Heart right ventricle (tissue), 16 donors: ENCODE measurements at regions not wholly inside any gene's neighbourhood (a gene's known extent, or its start where the extent isn't known, plus 50 kb on each side); places are given as distances from the start of the nearest gene placed in this dataset.

Experiments used
- ATAC-seq, 8 donors: fragments of 200-7000 bp; cut with Tn5 transposase; one replicate each; pipeline ENCODE4 v1.9.1; 2020; ENCODE audit warnings: mild to moderate bottlenecking in 8 of 8, moderate library complexity in 8 of 8, moderate number of reproducible peaks in 1 of 8
- DNase-seq, 2 donors: peaks; one replicate each; pipeline ENCODE4 v3.0.0-alpha.2; 2020
- H3K27ac ChIP-seq, 10 donors: fragments of 200-600 bp; sonication (generic) in 2 of 10; one replicate each; pipeline versions ENCODE4 v1.5.0 to v1.8.0; 2020 to 2022; ENCODE audit warnings: mild to moderate bottlenecking in 3 of 10
- H3K27me3 ChIP-seq, 7 donors: fragments of 200-600 bp; one replicate each; pipeline ENCODE4 v1.8.0; 2021 to 2022; ENCODE audit warnings: mild to moderate bottlenecking in 2 of 7
- H3K36me3 ChIP-seq, 9 donors: fragments of 200-600 bp; sonication (generic) in 1 of 9; one replicate each; pipeline versions ENCODE4 v1.5.0 to v1.8.0; 2020 to 2022; ENCODE audit warnings: mild to moderate bottlenecking in 2 of 9
- H3K4me1 ChIP-seq, 9 donors: fragments of 200-600 bp; sonication (generic) in 1 of 9; one replicate each; pipeline versions ENCODE4 v1.5.0 to v1.8.0; 2020 to 2022; ENCODE audit warnings: mild to moderate bottlenecking in 4 of 9
- H3K4me3 ChIP-seq, 10 donors: fragments of 200-600 bp; sonication (generic) in 2 of 10; one replicate each; pipeline versions ENCODE4 v1.5.0 to v1.8.0; 2020 to 2022; ENCODE audit warnings: mild to moderate bottlenecking in 7 of 10, moderate library complexity in 2 of 10
- H3K9me3 ChIP-seq, 11 donors: fragments of 200-600 bp in 10 of 11; sonication (generic) in 2 of 11; one replicate each; pipeline versions ENCODE4 v1.5.0 to v1.8.0; 2013 to 2022; ENCODE audit warnings: mild to moderate bottlenecking in 2 of 11, control low read depth in 1 of 11, moderate library complexity in 1 of 11
- CTCF ChIP-seq, 9 donors: fragments of 200-600 bp; sonication (generic) in 2 of 9; IDR thresholded peaks; one replicate each; pipeline versions ENCODE4 v1.5.0 to v1.8.0; 2021 to 2022; ENCODE audit warnings: antibody characterized with exemption in 9 of 9, mild to moderate bottlenecking in 5 of 9, moderate library complexity in 1 of 9
- WGBS, 2 donors: extraction: QIAGEN DNeasy Blood & Tissue Kit; methylation state at CpG; one replicate each; pipeline ENCODE4 v1.1.7; 2013; ENCODE audit warnings: inconsistent platforms in 1 of 2; 5-methylcytosine and 5-hydroxymethylcytosine counted together
- intact Hi-C, 10 donors: fragments of 100-400 bp; cut with DNase I; formaldehyde crosslinking; loops; one replicate each; pipeline versions ENCODE4 v1.11.1 to v1.14.2; 2022
- donor health status: Arrhythmogenic right ventricular cardiomyopathy.
- donor health status: ischemic (EF 13 %, LVEDD 7.1; RV severe dilation, severe dysfunction).
- donor health status: healthy with polysubstance abuse.
- donor health status: DM: no; HTN: yes; CAD: no.
- donor health status: DM: no; HTN: no; CAD: no.
- donor health status: ischemic (EF 25% LVEDD 6.9; RV normal size, moderate dysfunction).
- donor health status: ischemic (EF 25% LVEDD 5.7; RV mildly dilated, moderate dysfunction).
- donor health status: healthy.
- donor health status: DM: yes; HTN: yes; CAD: no.
- donor health status: Ischemic cardiomyopathy.
- donor health status: ischemic (EF 35%, LVEDD 5.7; RV mildly dilated, moderate dysfunction).
- donor health status: nonischemic (EF 11% LVEDD 7.7; RV severe dilation, severe dysfunction).
- donor health status: DM: yes; HTN: yes; CAD: no.
- donor health status: PGD.
- donor health status: ischemic (EF 29% LVEDD 5.4; RV normal size, mild dysfunction).
- donor health status: nonischemic (EF 23%, LVEDD 6.1; RV moderate dilation, normal function).

- Histone ChIP-seq H3K9me3 (peaks cover 0 to 27% (median 0%) of the 10 kb centered on the region in 11 donors), H3K27ac (no peak overlapping the region), H3K4me1 (no peaks in the 10 kb centered on the region), H3K36me3 (no peaks in the 10 kb centered on the region), H3K4me3 (no peak overlapping the region), H3K27me3 (no peaks in the 10 kb centered on the region)
- intact Hi-C loops: no loop called here
- ATAC-seq (no peak), DNase-seq (no peak)
- TF ChIP-seq CTCF (IDR thresholded peaks at IDR 0.05): no peak
- WGBS, 2 donors: 77% methylated on average over 1 of the region's 1 CpG
These were observed 841.5 kb downstream of the SLC16A7 start for GRCh38 chr12:60437297-60437696.

- ATAC-seq: no peak
- intact Hi-C loops: no loop called here
- Histone ChIP-seq H3K27ac (no peak overlapping the region), H3K27me3 (no peaks in the 10 kb centered on the region), H3K9me3 (peaks cover 0 to 42% (median 0%) of the 10 kb centered on the region in 11 donors), H3K4me3 (no peak overlapping the region), H3K36me3 (no peaks in the 10 kb centered on the region), H3K4me1 (no peaks in the 10 kb centered on the region)
- 78 to 79% methylated on average over 4 of the region's 4 CpGs for WGBS, 2 donors
- no peak for DNase-seq
- no peak for TF ChIP-seq CTCF (IDR thresholded peaks at IDR 0.05)
These were observed 845.7 kb downstream of the SLC16A7 start for GRCh38 chr12:60441577-60441976.

GRCh38 chr12:60451457-60451856, 855.6 kb downstream of the SLC16A7 start:
- TF ChIP-seq CTCF (IDR thresholded peaks at IDR 0.05): no peak
- Histone ChIP-seq H3K4me1 (no peaks in the 10 kb centered on the region), H3K27me3 (no peaks in the 10 kb centered on the region), H3K36me3 (no peaks in the 10 kb centered on the region), H3K4me3 (no peak overlapping the region), H3K27ac (no peak overlapping the region), H3K9me3 (peaks cover 0 to 11% (median 0%) of the 10 kb centered on the region in 11 donors)
- DNase-seq: no peak
- intact Hi-C loops: no loop called here
- no peak for ATAC-seq

- TF ChIP-seq CTCF (IDR thresholded peaks at IDR 0.05): no peak
- Histone ChIP-seq H3K9me3 (peaks cover 0 to 2% (median 0%) of the 10 kb centered on the region in 11 donors), H3K27me3 (no peaks in the 10 kb centered on the region), H3K27ac (no peak overlapping the region), H3K36me3 (no peaks in the 10 kb centered on the region), H3K4me3 (no peak overlapping the region), H3K4me1 (no peaks in the 10 kb centered on the region)
- DNase-seq (no peak), ATAC-seq (no peak)
- intact Hi-C loops: no loop called here
These were observed 869.2 kb downstream of the SLC16A7 start for GRCh38 chr12:60465060-60465459.

- Histone ChIP-seq H3K27ac (no peak overlapping the region), H3K36me3 (no peaks in the 10 kb centered on the region), H3K9me3 (peaks cover 0 to 2% (median 0%) of the 10 kb centered on the region in 11 donors), H3K4me1 (no peaks in the 10 kb centered on the region), H3K4me3 (no peak overlapping the region), H3K27me3 (no peaks in the 10 kb centered on the region)
- intact Hi-C loops: no loop called here
- TF ChIP-seq CTCF (IDR thresholded peaks at IDR 0.05): no peak
- DNase-seq (no peak), ATAC-seq (no peak)
- 97% methylated on average over 5 of the region's 5 CpGs for WGBS, 2 donors
These were observed 872.7 kb downstream of the SLC16A7 start for GRCh38 chr12:60468546-60468945.
